GM10248 (cell line): ENCODE measurements at regions not wholly inside any gene's neighbourhood (a gene's known extent, or its start where the extent isn't known, plus 50 kb on each side); places are given as distances from the start of the nearest gene placed in this dataset.

Source experiments
- CTCF ChIA-PET: fragments of 300-600 bp; sonication (Branson Sonifier 250); formaldehyde crosslinking; extraction: SDS; loops from one replicate; lab custom pipeline; 2021; ENCODE audit warnings: antibody characterized with exemption; lab: Yijun Ruan, JAX
- POLR2A ChIA-PET: fragments of 350-650 bp; sonication (Branson Sonifier 250); formaldehyde crosslinking; extraction: SDS; loops from one replicate; lab custom pipeline; 2020; ENCODE audit warnings: antibody characterized with exemption; lab: Yijun Ruan, JAX
- DNase-seq: peaks from one replicate; pipeline ENCODE4 v3.0.0; 2012; ENCODE audit errors: extremely low spot score
- TF ChIP-seq, protein P1 (sequence below): IDR thresholded peaks from 2 replicates; pipeline ENCODE4 v1.5.1; 2012; ENCODE audit warnings: mild to moderate bottlenecking, low read depth; ENCODE audit errors: extremely low read depth, missing control alignments, control extremely low read depth

- TF ChIP-seq, protein P1, sequence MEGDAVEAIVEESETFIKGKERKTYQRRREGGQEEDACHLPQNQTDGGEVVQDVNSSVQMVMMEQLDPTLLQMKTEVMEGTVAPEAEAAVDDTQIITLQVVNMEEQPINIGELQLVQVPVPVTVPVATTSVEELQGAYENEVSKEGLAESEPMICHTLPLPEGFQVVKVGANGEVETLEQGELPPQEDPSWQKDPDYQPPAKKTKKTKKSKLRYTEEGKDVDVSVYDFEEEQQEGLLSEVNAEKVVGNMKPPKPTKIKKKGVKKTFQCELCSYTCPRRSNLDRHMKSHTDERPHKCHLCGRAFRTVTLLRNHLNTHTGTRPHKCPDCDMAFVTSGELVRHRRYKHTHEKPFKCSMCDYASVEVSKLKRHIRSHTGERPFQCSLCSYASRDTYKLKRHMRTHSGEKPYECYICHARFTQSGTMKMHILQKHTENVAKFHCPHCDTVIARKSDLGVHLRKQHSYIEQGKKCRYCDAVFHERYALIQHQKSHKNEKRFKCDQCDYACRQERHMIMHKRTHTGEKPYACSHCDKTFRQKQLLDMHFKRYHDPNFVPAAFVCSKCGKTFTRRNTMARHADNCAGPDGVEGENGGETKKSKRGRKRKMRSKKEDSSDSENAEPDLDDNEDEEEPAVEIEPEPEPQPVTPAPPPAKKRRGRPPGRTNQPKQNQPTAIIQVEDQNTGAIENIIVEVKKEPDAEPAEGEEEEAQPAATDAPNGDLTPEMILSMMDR: no peak
- DNase-seq: no peak
- CTCF ChIA-PET: interaction anchor here (1.1 kb wide), 1 partner anchor 194 kb away, joined by 3 read pairs; no protein-coding TSS in a partner anchor
These were observed 295.6 kb downstream of the ZEB1 start for GRCh38 chr10:31614611-31615010.

GRCh38 chr10:31612082-31612481, 293.1 kb downstream of the ZEB1 start:
- ChIA-PET CTCF (interaction anchor here (1.1 to 2.3 kb wide), 2 partner anchors 10 to 13 kb away, joined by 3 to 8 read pairs; no protein-coding TSS in a partner anchor), POLR2A (no interaction called here)
- TF ChIP-seq, protein P1: no peak
- DNase-seq: no peak

More at GRCh38 chr10:31614611-31615010, 295.6 kb downstream of the ZEB1 start:
- POLR2A ChIA-PET: no interaction called here

- CTCF ChIA-PET: no interaction called here
- DNase-seq: no peak
- POLR2A ChIA-PET: no interaction called here
- TF ChIP-seq, protein P1: no peak
These were observed 292.1 kb downstream of the ZEB1 start for GRCh38 chr10:31611161-31611560.

DNA sequence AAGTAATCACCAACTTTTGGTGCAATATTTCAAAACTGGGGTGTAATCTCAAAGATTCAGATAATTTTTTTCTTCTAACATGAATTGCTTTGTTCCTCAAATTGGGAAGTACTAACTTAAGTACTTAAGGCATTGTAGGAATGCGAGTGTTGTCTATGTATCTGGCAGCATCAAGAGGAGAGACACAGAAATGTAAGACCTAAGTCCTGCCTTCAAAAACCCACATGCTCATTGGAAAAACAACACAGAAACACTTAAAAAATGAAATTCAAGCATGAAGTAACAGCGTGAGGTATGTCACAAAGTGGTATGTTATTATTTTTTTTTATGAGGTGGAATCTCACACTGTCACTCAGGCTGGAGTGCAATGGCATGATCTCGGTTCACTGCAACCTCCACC, 288.5 kb downstream of the ZEB1 start:
- CTCF ChIA-PET: interaction anchor here (0.9 kb wide), 1 partner anchor 161 kb away, joined by 4 read pairs; no protein-coding TSS in a partner anchor
- TF ChIP-seq, protein P1: no peak
- DNase-seq: no peak
- POLR2A ChIA-PET: no interaction called here

GRCh38 chr10:31606841-31607240, 287.8 kb downstream of the ZEB1 start:
- POLR2A ChIA-PET: no interaction called here
- DNase-seq: no peak
- CTCF ChIA-PET: interaction anchor here (0.7 kb wide), 1 partner anchor 18 kb away, joined by 3 read pairs; no protein-coding TSS in a partner anchor
- TF ChIP-seq, protein P1: no peak

DNA sequence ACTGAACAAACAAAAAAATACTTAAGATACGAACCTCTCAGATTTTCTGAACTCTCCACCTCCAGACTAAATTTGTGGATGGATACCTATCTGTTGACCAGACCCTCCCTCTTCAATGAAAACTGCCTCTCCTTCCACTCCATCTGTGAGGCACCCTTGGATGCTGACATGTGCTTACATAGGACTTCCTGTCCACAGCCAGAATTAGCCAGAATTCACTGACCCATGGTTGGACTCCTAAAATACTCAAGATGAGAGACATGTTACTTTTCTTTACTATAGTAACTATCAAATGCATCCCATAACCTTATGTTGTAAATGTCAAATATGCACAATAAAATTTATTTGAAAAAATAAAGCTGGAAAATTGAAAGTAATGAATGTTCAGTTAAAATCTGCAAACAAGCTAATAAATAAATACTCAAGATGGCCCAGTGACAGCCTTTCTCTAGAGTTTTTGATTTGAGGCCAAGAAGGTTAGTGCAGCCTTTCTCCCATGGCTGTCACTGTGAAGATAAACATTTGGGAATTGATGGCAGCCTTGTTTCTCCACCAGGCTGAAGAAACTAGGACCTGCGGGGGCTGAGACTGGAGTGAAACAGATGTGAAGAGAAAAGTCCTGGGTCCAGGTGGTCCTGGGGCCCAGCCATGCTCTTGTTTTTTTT, 287.0 kb downstream of the ZEB1 start:
- ChIA-PET CTCF (interaction anchor here (1.9 kb wide), 1 partner anchor 10 kb away, joined by 4 read pairs; no protein-coding TSS in a partner anchor), POLR2A (no interaction called here)
- no peak for DNase-seq
- TF ChIP-seq, protein P1: no peak
